Thyroid gland (tissue), 4 donors: ENCODE measurements at regions not wholly inside any gene's neighbourhood (a gene's known extent, or its start where the extent isn't known, plus 50 kb on each side); places are given as distances from the start of the nearest gene placed in this dataset.

Experiments used
- DNase-seq, 2 donors: peaks; one replicate each; pipeline ENCODE4 v3.0.0-alpha.2; 2019
- H3K27ac ChIP-seq, 3 donors: fragments of 200-600 bp; sonication (generic); 1 replicate in 2 of 3; 2 replicates in 1 of 3; pipeline ENCODE4 v1.5.1; 2016 to 2019; ENCODE audit warnings: mild to moderate bottlenecking in 1 of 3, moderate library complexity in 1 of 3
- H3K27me3 ChIP-seq: fragments of 200-600 bp; sonication (generic); one replicate; pipeline ENCODE4 v1.5.1; 2019
- H3K36me3 ChIP-seq, 2 donors: fragments of 200-600 bp; sonication (generic); one replicate each; pipeline ENCODE4 v1.5.1; 2016 to 2019
- H3K4me1 ChIP-seq, 2 donors: fragments of 200-600 bp; sonication (generic); one replicate each; pipeline ENCODE4 v1.5.1; 2017 to 2019
- H3K4me3 ChIP-seq, 3 donors: fragments of 200-600 bp; sonication (generic); replicated peaks in 1 of 3; 1 replicate in 2 of 3; 2 replicates in 1 of 3; pipeline ENCODE4 v1.5.1; 2016; ENCODE audit warnings: mild to moderate bottlenecking in 1 of 3
- H3K9me3 ChIP-seq: fragments of 200-600 bp; sonication (generic); one replicate; pipeline ENCODE4 v1.5.1; 2017
- CTCF ChIP-seq, 6 experiments: fragments of 200-600 bp in 3 of 6; fragments of 450-650 bp in 3 of 6; sonication (generic) in 3 of 6; IDR thresholded peaks; one replicate each; pipeline ENCODE4 v1.5.1; 2016 to 2019; ENCODE audit warnings: antibody characterized with exemption in 6 of 6, mild to moderate bottlenecking in 2 of 6, inconsistent platforms in 1 of 6, moderate library complexity in 1 of 6
- POLR2A ChIP-seq, 2 donors: fragments of 450-650 bp; IDR thresholded peaks; one replicate each; pipeline ENCODE4 v1.6.1; 2017; ENCODE audit warnings: antibody characterized with exemption in 2 of 2, mild to moderate bottlenecking in 2 of 2, moderate library complexity in 1 of 2
- WGBS, 2 donors: methylation state at CpG; one replicate each; pipeline ENCODE4 v1.1.5; 2017; 5-methylcytosine and 5-hydroxymethylcytosine counted together
- intact Hi-C: fragments of 100-400 bp; cut with DNase I; formaldehyde crosslinking; loops from one replicate; pipeline ENCODE4 v1.15.1; 2023

- H3K27me3 ChIP-seq = no peaks in the 10 kb centered on the region
- intact Hi-C loops = no loop called here
- no peak for TF ChIP-seq POLR2A (IDR thresholded peaks at IDR 0.05)
- TF ChIP-seq CTCF (IDR thresholded peaks at IDR 0.05) = no peak
- no peak for DNase-seq
- H3K9me3 ChIP-seq = no peaks in the 10 kb centered on the region
- H3K4me1 ChIP-seq = no peaks in the 10 kb centered on the region
- no peaks in the 10 kb centered on the region for H3K36me3 ChIP-seq
- H3K4me3 ChIP-seq = no peak overlapping the region
- H3K27ac ChIP-seq = no peak overlapping the region
Observed at GRCh38 chr4:157810137-157810774, 362.6 kb downstream of the GASK1B start.

GRCh38 chr4:157808796-157809383, 363.9 kb downstream of the GASK1B start:
- Histone ChIP-seq H3K4me1 (no peaks in the 10 kb centered on the region), H3K27me3 (no peaks in the 10 kb centered on the region), H3K36me3 (no peaks in the 10 kb centered on the region), H3K4me3 (no peak overlapping the region), H3K27ac (no peak overlapping the region), H3K9me3 (no peaks in the 10 kb centered on the region)
- DNase-seq = no peak
- 64 to 75% methylated on average over 6 of the region's 6 CpGs for whole genome bisulfite sequencing, 2 donors
- intact Hi-C loops = no loop called here
- TF ChIP-seq CTCF (IDR thresholded peaks at IDR 0.05) (no peak), POLR2A (IDR thresholded peaks at IDR 0.05) (no peak)

GRCh38 chr4:157806184-157806583, 366.6 kb downstream of the GASK1B start:
- TF ChIP-seq POLR2A (IDR thresholded peaks at IDR 0.05) (no peak), CTCF (IDR thresholded peaks at IDR 0.05) (no peak)
- Histone ChIP-seq H3K9me3 (no peaks in the 10 kb centered on the region), H3K27me3 (no peaks in the 10 kb centered on the region), H3K4me1 (no peaks in the 10 kb centered on the region), H3K4me3 (no peak overlapping the region), H3K36me3 (no peaks in the 10 kb centered on the region), H3K27ac (no peak overlapping the region)
- no peak for DNase-seq
- WGBS, 2 donors = 88 to 89% methylated on average over 2 of the region's 2 CpGs
- intact Hi-C loops = no loop called here

GRCh38 chr4:157804986-157805385, 367.8 kb downstream of the GASK1B start:
- Histone ChIP-seq H3K27me3 (no peaks in the 10 kb centered on the region), H3K4me1 (no peaks in the 10 kb centered on the region), H3K4me3 (no peak overlapping the region), H3K27ac (no peak overlapping the region), H3K9me3 (no peaks in the 10 kb centered on the region), H3K36me3 (no peaks in the 10 kb centered on the region)
- TF ChIP-seq CTCF (IDR thresholded peaks at IDR 0.05) (peak in 2 of 6 experiments; percentile 25 to 32), POLR2A (IDR thresholded peaks at IDR 0.05) (no peak)
- no peak for DNase-seq
- intact Hi-C loops = no loop called here

- no peak overlapping the region for H3K27ac ChIP-seq
- H3K9me3 ChIP-seq = no peaks in the 10 kb centered on the region
- no peaks in the 10 kb centered on the region for H3K27me3 ChIP-seq
- 64 to 78% methylated on average over 1 of the region's 1 CpG for WGBS, 2 donors
- no peak overlapping the region for H3K4me3 ChIP-seq
- no peak for DNase-seq
- intact Hi-C loops = no loop called here
- no peaks in the 10 kb centered on the region for H3K36me3 ChIP-seq
- TF ChIP-seq POLR2A (IDR thresholded peaks at IDR 0.05) (no peak), CTCF (IDR thresholded peaks at IDR 0.05) (no peak)
- H3K4me1 ChIP-seq = no peaks in the 10 kb centered on the region
Observed at GRCh38 chr4:157803845-157804521, 368.8 kb downstream of the GASK1B start.
